Rectal smooth muscle tissue (tissue), 1 donor: ENCODE measurements at regions not wholly inside any gene's neighbourhood (a gene's known extent, or its start where the extent isn't known, plus 50 kb on each side); places are given as distances from the start of the nearest gene placed in this dataset.

Source experiments
- H3K27ac ChIP-seq: one replicate; pipeline ENCODE4 v1.7.0; 2013; ENCODE audit warnings: low read depth, low read length, inconsistent platforms
- H3K27me3 ChIP-seq: one replicate; pipeline ENCODE4 v1.7.0; 2013; ENCODE audit warnings: low read length; ENCODE audit not compliant: control insufficient read depth, insufficient read depth
- H3K36me3 ChIP-seq: one replicate; pipeline ENCODE4 v1.7.0; 2013; ENCODE audit warnings: low read length; ENCODE audit not compliant: control insufficient read depth, insufficient read depth
- H3K4me1 ChIP-seq: one replicate; pipeline ENCODE4 v1.7.0; 2013; ENCODE audit warnings: low read length; ENCODE audit not compliant: control insufficient read depth, insufficient read depth
- H3K4me3 ChIP-seq: one replicate; pipeline ENCODE4 v1.7.0; 2013; ENCODE audit warnings: low read length
- H3K9ac ChIP-seq: one replicate; pipeline ENCODE4 v1.7.0; 2013; ENCODE audit warnings: low read length

GRCh38 chr18:10225300-10225699 is 229.1 kb upstream of the APCDD1 start:
- Histone ChIP-seq H3K9ac (no peak overlapping the region), H3K4me3 (no peak overlapping the region), H3K27me3 (no peaks in the 10 kb centered on the region), H3K36me3 (no peaks in the 10 kb centered on the region), H3K27ac (no peak overlapping the region), H3K4me1 (no peaks in the 10 kb centered on the region)

GRCh38 chr18:10226971-10227370 is 227.5 kb upstream of the APCDD1 start:
- Histone ChIP-seq H3K4me1 (no peaks in the 10 kb centered on the region), H3K27ac (no peak overlapping the region), H3K36me3 (no peaks in the 10 kb centered on the region), H3K4me3 (no peak overlapping the region), H3K27me3 (no peaks in the 10 kb centered on the region), H3K9ac (no peak overlapping the region)

- Histone ChIP-seq H3K4me3 (no peak overlapping the region), H3K27ac (no peak overlapping the region), H3K4me1 (no peaks in the 10 kb centered on the region), H3K9ac (no peak overlapping the region), H3K27me3 (no peaks in the 10 kb centered on the region), H3K36me3 (no peaks in the 10 kb centered on the region)
Observed at GRCh38 chr18:10228326-10228725, 226.1 kb upstream of the APCDD1 start.

GRCh38 chr18:10229458-10229857 is 225.0 kb upstream of the APCDD1 start:
- no peaks in the 10 kb centered on the region for H3K36me3 ChIP-seq
- no peaks in the 10 kb centered on the region for H3K4me1 ChIP-seq
- no peak overlapping the region for H3K9ac ChIP-seq
- no peak overlapping the region for H3K27ac ChIP-seq
- no peaks in the 10 kb centered on the region for H3K27me3 ChIP-seq
- no peak overlapping the region for H3K4me3 ChIP-seq

GRCh38 chr18:10230072-10230471 is 224.4 kb upstream of the APCDD1 start:
- Histone ChIP-seq H3K27me3 (no peaks in the 10 kb centered on the region), H3K4me1 (peaks cover 2% of the 10 kb centered on the region), H3K36me3 (no peaks in the 10 kb centered on the region), H3K9ac (no peak overlapping the region), H3K4me3 (no peak overlapping the region), H3K27ac (no peak overlapping the region)

GRCh38 chr18:10231220-10231619 is 223.2 kb upstream of the APCDD1 start:
- Histone ChIP-seq H3K27ac (no peak overlapping the region), H3K9ac (no peak overlapping the region)

GRCh38 chr18:10232062-10232461 is 222.4 kb upstream of the APCDD1 start:
- no peaks in the 10 kb centered on the region for H3K27me3 ChIP-seq
- peaks cover 6% of the 10 kb centered on the region for H3K4me1 ChIP-seq
- H3K9ac ChIP-seq: no peak overlapping the region
- H3K4me3 ChIP-seq: no peak overlapping the region
- no peaks in the 10 kb centered on the region for H3K36me3 ChIP-seq
- H3K27ac ChIP-seq: no peak overlapping the region

More at GRCh38 chr18:10231220-10231619, 223.2 kb upstream of the APCDD1 start:
- Histone ChIP-seq H3K27me3 (no peaks in the 10 kb centered on the region), H3K36me3 (no peaks in the 10 kb centered on the region), H3K4me1 (peaks cover 6% of the 10 kb centered on the region), H3K4me3 (no peak overlapping the region)

- H3K9ac ChIP-seq: no peak overlapping the region
- H3K27ac ChIP-seq: no peak overlapping the region
- peaks cover 6% of the 10 kb centered on the region for H3K4me1 ChIP-seq
- no peak overlapping the region for H3K4me3 ChIP-seq
- H3K36me3 ChIP-seq: no peaks in the 10 kb centered on the region
- H3K27me3 ChIP-seq: no peaks in the 10 kb centered on the region
Observed at GRCh38 chr18:10233082-10233875, 221.2 kb upstream of the APCDD1 start.

- Histone ChIP-seq H3K4me3 (no peak overlapping the region), H3K9ac (no peak overlapping the region), H3K27me3 (no peaks in the 10 kb centered on the region), H3K27ac (no peak overlapping the region), H3K36me3 (no peaks in the 10 kb centered on the region), H3K4me1 (peaks cover 6% of the 10 kb centered on the region)
Observed at GRCh38 chr18:10234281-10234680, 220.2 kb upstream of the APCDD1 start.

GRCh38 chr18:10234912-10235660 is 219.3 kb upstream of the APCDD1 start:
- no peak overlapping the region for H3K27ac ChIP-seq

GRCh38 chr18:10235661-10235952 is 218.8 kb upstream of the APCDD1 start:
- Histone ChIP-seq H3K27ac (no peak overlapping the region), H3K9ac (no peak overlapping the region), H3K4me3 (no peak overlapping the region), H3K36me3 (no peaks in the 10 kb centered on the region), H3K4me1 (peaks cover 6% of the 10 kb centered on the region), H3K27me3 (no peaks in the 10 kb centered on the region)

More at GRCh38 chr18:10234912-10235660, 219.3 kb upstream of the APCDD1 start:
- H3K27me3 ChIP-seq: no peaks in the 10 kb centered on the region
- H3K4me3 ChIP-seq: no peak overlapping the region
- peaks cover 6% of the 10 kb centered on the region for H3K4me1 ChIP-seq
- no peaks in the 10 kb centered on the region for H3K36me3 ChIP-seq
- H3K9ac ChIP-seq: no peak overlapping the region

- Histone ChIP-seq H3K4me3 (no peak overlapping the region), H3K9ac (no peak overlapping the region), H3K36me3 (no peaks in the 10 kb centered on the region), H3K4me1 (peaks cover 6% of the 10 kb centered on the region), H3K27ac (no peak overlapping the region), H3K27me3 (no peaks in the 10 kb centered on the region)
Observed at GRCh38 chr18:10239103-10239502, 215.3 kb upstream of the APCDD1 start.
